NCI-H82 (cell line): ENCODE measurements at regions not wholly inside any gene's neighbourhood (a gene's known extent, or its start where the extent isn't known, plus 50 kb on each side); places are given as distances from the start of the nearest gene placed in this dataset.
A peak's percentile ranks its signal among the peaks of the same experiment; 100 is the strongest.

Source experiments
- DNase-seq: peaks from one replicate; lab custom pipeline; 2025; lab: John Stamatoyannopoulos, UW

DNA sequence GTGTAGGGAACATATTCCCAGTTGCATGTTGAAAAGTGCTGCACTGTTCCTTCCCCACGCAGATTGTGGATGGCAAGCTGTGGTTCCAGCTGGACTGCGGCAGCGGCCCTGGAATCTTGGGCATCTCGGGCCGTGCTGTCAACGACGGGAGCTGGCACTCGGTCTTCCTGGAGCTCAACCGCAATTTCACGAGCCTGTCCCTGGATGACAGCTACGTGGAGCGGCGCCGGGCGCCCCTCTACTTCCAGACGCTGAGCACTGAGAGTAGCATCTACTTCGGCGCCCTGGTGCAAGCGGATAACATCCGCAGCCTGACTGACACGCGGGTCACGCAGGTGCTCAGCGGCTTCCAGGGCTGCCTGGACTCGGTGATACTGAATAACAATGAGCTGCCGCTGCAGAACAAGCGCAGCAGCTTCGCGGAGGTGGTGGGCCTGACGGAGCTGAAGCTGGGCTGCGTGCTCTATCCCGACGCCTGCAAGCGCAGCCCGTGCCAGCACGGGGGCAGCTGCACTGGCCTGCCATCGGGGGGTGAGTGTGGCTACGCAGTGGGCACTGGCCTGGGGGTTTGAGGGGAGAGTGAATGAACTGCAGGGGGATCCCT is 102.7 kb upstream of the MTNR1B start:
- DNase-seq = no peak

DNA sequence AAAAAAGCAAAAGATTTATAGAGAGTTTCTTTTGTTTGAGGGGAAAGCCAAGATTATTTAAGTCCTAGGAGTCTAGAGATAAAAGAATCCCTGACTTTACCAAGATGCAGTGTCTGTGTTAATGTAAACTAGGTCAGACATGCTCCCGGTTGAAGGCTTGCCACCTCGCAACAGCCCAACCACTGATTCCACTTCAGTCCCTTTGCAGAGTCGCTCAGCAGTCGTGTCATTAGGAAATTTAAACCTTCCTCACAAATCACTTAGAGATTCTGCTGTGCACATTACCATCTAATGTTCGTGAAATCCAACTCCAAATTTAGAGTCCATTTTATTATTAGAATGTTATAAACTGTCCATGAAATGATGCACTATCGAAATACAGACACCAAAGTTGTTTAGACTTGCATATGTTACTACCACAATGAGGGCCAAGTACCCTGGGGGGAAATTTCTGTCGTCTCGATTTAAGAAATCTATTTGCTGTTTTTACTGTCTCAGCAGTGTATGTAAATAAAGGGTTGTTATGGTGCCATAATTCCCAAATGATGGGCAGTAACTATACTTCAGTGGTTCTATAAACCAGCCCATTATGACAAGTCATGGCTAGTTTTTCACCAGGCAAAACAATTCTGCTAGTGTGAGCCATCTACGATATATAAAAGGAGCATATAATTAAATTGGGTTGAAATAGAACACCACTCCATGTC is 101.4 kb upstream of the MTNR1B start:
- no peak for DNase-seq

- DNase-seq = no peak
Measured at GRCh38 chr11:92869716-92870115, 99.7 kb upstream of the MTNR1B start.

DNA sequence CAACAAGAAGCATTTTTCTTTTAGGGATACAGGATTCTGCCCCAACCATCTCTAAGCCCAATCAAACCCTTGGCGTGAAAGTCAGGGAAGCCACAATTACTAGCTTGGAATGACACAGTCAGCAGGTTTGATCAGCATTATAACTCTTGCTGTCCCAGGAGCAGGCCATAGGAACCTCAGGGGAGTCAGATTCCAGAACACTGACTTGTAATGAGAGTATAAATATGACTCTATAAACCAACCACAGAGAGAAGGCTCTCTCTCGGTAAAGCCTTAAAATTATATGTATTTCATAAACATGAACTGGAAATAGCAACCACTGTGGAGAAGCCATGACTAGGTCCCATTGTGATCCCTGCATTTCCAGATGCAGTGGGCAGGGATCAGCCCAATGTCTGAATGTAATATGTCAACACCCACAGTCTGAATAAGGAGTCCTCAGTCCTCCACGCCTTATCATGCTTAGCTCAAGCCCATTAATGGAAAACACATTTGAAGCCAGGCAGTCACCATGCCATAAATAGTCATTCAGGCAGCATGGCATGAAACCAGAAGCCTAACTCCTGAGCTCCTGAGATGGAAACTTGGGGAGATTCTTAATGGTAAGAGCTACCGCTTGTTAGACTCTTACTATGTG is 99.1 kb upstream of the MTNR1B start:
- no peak for DNase-seq

GRCh38 chr11:92873551-92873950 is 95.9 kb upstream of the MTNR1B start:
- DNase-seq = no peak

DNA sequence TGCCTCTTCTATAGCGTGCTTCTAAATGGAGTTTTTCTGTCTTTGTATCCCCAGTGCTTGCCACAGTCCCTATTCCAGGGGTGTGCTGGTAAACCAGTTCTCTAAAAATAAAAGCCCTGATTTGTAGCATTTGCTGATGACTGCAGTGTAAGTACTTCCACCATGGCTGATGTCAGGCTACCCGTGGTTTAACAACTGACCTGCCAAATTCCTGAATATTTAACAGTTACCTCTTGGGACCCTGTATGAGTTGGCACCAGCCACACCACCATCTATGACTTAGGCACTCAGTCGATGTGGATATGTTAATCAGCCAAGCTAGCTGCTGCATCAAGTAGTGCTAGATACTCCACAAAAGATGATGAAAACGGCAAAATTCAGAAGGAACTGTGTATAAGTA is 94.0 kb upstream of the MTNR1B start:
- no peak for DNase-seq

DNA sequence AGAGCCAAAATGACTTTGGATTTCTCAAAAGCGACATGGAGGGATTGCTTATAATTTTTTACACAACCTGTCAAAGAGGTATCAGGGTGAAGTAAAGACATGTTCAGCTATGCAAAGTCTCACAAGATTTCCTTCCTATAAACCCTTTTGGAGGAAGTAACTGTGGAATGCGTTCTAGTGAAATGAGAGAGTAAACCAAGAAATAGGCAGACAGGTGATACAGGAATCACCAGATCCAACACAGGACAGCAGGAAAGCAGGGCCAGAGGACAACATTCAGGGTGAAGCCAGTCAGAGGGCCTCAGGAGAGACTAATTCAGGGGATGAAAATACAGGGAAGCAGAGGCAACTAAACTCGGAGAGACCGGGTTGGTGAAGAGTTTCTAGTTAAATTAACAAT is 90.4 kb upstream of the MTNR1B start:
- DNase-seq = no peak

- no peak for DNase-seq
Measured at GRCh38 chr11:92880381-92880780, 89.1 kb upstream of the MTNR1B start.

DNA sequence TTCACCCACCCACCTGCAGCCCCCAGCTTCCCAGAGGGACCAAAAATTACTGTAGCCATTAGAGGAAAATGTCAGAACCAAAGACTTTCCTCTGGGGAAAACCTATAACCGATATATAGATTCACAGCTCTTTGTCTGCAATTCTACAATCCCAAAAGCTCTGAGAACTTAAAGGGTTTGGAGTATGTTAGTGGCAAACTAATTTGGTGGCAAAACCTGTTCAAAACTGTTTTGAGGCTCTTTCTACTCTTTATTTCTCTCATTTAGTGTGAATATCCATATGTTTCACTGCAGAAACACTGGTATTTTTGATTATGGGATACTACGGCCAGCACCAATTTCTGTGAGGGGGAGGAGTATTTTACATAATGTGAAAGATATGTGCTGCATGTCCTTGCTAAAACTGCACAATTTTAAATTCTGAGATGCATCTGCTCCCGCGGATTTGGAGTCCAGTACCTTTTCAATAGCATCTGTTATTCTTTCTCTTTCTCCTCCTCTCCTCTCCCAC is 87.5 kb upstream of the MTNR1B start:
- DNase-seq = no peak

GRCh38 chr11:92882828-92883611 is 86.4 kb upstream of the MTNR1B start:
- no peak for DNase-seq

GRCh38 chr11:92885600-92885999 is 83.9 kb upstream of the MTNR1B start:
- no peak for DNase-seq

DNA sequence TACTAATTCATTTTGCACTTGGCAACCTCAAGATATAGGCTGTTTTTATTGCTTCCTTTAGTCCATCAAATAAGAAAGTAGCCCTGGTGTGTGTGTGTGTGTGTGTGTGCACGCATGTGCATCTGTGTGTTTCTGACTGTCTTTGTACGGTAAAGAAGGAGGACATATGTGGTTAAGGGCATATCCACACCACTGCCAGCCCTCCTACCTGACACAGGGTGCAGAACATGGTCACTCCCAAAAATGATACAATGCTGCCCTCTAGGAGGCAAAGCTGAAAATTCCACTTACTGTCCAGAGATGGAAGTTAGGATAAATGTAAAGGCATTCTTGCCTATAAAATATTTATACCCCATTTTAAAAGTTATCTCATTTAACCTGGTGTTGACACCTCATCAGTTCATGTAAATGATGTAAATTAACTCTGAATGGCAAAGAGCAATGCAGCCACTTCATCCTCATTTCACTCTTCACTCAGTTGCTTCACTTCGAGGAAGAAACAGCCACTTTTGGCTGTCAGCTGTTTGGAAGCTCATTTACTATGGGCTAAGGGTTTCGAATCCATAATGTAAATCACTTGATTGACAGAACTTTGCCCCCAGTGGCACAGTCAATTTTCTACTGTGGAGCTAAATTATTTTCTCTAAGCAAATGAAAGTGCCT is 83.1 kb upstream of the MTNR1B start:
- peak; percentile 75 for DNase-seq

- peak; percentile 2 for DNase-seq
Measured at GRCh38 chr11:92888696-92889095, 80.8 kb upstream of the MTNR1B start.

- DNase-seq = no peak
Measured at GRCh38 chr11:92890846-92891245, 78.6 kb upstream of the MTNR1B start.

GRCh38 chr11:92892802-92893684 is 76.4 kb upstream of the MTNR1B start:
- no peak for DNase-seq

- no peak for DNase-seq
Measured at GRCh38 chr11:92894197-92894596, 75.3 kb upstream of the MTNR1B start.

DNA sequence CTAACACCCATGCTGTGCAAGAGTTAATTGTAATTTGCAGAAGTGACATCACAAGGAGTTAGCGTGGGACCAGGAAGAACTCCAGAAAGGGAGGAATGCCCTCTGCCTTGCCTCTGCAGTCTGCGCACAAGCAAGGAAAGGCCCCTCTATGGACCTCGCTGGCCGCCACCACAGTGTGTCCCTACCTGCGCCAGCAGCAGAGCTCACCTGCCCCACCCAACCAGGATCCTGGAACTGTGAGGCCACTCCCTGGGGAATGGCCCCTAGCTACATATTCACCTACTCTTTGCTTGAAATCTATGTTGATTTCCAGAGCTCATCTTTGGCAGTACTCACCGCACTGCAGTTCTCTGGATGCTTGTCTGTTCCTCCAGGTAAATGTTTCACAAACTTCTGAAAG is 72.0 kb upstream of the MTNR1B start:
- DNase-seq = no peak

DNA sequence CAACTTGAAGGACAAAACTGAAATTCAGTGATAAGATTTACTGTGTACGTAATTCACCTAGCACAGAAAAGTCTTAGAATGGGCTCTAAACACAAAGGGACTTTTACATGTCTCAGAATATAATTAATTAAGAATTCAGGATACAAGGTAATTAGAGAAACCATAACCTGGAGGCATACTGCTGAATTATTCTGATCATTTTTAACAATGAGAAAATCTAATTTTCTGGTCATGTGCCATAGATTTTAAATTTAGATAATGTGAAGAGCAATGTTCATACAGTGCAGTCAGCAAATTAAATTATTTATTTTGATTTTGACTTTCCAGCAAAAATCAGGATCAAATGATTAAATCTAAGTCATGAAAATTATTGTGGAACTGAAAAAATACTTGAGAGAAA is 67.0 kb upstream of the MTNR1B start:
- DNase-seq = no peak

DNA sequence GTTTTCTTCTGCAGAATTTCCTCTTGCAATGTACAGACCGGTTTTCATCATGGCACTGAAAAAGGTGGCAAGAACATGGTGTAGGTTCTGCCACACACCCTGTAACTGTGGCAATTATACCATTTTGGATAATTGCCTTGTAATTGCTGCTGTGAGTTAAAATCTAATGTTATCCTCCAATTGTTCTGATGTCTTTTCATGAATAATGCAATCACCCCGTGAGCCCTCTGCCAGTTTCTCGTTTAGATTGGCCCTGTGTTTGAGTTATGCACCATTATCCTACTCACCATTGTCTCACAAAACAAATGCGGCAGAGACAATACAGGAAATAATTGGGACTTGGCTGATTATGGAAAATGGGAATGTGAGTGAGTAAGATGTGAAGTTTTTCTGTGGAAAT is 61.8 kb upstream of the MTNR1B start:
- DNase-seq = no peak

DNA sequence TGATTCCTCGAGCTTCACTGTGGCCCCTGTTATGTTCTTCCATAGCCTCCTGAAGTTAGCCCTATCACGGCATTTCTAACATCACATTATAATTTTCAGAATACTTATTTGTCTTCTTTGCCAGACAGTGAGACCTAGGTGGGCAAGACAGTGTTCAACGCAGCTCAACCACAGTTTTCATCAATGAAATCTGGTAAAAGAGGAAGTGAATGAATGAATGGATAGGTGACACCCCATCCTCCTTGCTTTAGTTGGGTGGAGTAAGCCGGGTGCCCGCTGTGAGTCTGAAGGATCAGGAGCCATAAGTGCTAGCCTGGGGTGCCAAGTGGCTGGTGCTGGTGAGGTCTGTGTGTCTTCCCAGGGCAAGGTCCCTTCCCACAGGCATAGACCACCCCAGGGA is 60.2 kb upstream of the MTNR1B start:
- DNase-seq = no peak

DNA sequence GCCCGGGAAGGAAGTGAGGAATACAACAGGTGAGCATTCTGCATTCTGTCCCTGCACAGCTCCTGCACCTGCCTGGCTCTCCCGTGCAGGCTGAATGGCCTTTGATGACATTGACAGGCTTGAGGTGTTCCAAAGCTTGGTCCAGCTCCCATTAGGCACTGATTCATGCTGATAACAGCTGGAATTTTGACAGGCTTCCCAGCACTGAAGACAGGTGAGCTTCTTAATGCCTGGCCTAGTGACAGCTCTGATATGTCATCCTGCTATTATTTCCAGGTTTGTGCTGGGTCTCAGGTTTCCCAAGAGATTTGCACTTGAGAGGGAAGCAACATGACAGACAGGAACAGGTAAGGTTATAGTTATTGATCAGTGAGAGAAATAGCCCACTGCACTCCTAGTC is 58.0 kb upstream of the MTNR1B start:
- DNase-seq = no peak
